Stimulated activated CD8-positive, alpha-beta memory T cell treated with anti-CD3 and anti-CD28 coated beads, Interleukin-7, amount 100 ng/mL, for 48 hours (primary cell): ENCODE measurements at regions not wholly inside any gene's neighbourhood (a gene's known extent, or its start where the extent isn't known, plus 50 kb on each side); places are given as distances from the start of the nearest gene placed in this dataset.

Experiments used
- DNase-seq, 2 donors: peaks; one replicate each; pipeline ENCODE4 v3.0.0-alpha.2; 2020; ENCODE audit warnings: low read depth in 1 of 2; ENCODE audit errors: extremely low read depth in 1 of 2

DNA sequence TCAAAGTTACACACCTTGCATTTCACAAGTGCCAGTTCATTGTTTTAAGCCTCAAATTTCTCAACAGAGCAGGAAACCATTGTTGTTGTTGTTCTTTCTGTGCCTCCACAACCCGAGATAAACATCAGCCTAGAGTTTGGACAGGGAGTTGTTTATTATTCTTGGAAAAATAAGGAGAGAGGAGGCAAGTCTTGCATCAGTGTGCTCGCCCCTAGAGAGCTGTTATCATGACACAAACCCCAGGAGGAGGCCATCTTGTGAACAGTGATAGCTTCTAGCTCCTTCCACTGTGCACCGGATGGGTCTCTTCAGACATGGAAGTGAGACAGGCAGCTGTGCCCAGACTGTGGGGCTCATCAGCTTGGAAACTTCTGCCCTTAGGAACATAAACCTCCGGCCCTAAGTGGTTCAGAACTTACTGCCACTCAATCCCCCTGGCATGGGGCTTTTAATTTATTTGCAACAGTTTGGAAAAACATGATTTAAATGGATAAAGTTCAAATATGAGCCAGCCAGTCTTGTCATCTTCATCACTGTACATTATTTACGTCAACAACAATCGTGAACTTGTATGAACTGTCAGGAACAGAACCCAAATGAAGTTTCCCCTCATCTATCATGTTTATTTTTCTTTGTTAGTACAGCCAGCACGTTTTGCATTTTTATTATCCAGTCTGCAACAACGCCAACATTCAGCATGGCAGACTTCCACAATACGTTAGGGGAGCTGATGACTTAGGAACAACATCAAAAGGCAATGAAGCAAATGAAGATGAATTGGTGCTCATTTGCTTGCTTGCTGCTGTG lies 181.7 kb upstream of the S1PR3 start:
- DNase-seq = no peak

DNA sequence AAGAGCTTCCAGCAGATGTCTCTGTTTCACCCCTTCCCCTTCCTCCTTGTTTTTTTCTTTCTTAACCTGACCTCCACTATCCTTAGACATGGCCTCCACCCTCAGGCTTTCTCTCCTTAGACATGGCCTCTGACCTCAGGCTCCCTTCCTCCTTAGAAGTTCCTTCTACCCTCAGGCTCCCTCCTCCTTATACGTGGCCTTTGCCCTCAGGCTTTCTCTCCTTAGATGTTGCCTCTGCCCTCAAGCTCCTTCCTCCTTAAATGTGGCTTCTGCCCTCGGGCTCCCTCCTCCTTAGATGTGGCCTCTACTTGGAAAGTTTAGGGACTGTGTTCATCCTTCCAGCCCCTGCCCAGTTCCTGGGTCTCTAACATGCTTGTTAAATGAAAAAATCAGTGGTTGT lies 180.4 kb upstream of the S1PR3 start:
- no peak for DNase-seq

DNA sequence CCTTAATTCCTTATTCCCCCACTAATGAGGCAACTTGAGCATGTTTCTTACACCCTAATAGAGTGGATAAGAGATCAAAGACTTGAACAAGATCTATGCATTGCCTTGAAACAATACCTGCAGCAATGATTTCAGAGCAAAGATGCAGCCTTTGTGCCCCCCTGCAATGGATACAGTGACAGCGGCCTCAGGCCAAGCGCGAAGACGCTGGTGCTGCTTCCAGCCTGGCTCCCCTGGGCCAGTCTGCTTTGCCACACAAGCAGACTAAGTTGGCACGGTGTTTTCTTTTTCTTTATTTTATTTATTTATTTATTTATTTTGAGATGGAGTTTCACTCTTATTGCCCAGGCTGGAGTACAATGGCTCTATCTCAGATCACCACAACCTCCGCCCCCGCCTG lies 179.8 kb upstream of the S1PR3 start:
- DNase-seq = no peak

DNA sequence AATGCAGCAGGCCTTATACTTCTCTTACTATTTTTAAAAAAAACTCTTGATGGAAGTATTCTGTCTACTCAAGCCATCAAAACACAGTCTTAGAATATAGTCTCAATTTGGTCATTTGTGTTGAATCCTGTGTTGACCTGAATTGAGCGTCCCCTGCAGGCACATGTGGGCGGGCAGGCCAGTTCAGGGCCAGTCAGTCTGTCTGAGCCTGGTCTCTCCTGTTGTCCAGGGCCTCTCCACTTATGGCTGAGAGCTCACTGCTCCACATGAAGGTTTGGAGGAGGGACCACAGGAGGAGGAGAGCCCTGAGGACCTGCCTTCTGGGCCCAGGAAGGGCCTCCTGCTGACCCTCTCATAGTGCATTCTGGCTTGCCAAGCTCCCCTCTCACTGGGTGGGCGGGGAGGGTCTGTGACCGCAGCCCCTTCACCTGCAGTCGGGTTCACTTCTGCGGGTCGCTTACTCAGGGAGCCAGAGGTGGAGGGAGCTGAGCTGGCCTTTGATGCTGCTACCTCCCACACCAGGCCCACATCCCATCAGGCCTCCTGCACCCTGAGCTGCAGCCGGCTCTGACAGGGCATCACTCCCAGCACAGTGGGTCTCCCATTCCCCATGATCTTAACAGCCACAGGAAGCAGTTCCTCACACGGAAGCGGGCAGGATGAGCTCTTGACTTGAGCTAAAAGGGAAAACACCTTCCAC lies 178.2 kb upstream of the S1PR3 start:
- no peak for DNase-seq

DNA sequence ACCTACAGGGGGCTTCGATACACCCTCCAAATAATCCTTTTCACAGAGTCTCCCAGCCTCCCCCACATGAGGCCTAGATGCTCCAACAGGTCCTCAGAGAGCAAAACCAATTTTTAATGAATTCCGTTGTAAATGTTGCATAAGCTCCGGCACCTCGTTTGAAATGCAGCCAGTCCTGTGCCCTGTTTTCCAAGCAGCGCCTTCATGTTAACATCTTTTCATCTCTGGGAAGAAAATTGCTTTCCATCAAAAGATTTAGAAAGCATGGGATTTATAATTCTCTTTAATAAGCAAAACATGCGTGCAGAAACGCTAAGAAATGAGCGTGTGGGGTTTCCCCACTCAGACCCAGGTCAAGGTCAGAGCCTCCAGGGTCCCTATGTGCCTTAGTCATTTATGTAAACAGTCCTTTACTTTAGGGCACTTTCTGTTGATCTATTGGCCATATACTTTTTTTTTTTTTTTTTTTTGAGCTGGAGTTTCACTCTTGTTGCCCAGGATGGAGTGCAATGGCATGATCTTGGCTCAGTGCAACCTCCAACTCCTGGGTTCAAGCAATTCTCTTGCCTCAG lies 177.5 kb upstream of the S1PR3 start:
- DNase-seq = no peak

DNA sequence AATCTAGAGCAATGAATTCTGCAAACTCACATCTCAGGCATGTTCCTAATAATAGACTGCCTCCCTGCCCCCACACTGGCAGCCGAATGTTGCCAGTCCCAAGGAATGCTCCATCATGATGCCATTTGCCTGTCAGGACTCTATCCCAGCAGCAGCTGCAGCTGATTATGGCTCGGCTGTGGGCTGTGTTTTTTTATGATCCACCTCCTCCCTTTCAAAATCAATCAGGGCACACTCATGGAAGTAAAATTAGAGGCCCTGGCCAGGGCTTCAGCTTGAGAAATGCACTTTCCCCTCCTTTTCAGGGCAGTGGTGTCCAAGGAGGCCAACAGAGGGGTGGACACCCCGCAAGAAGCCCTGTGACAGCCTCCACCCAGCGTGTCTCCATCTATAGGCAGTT lies 176.7 kb upstream of the S1PR3 start:
- no peak for DNase-seq

DNA sequence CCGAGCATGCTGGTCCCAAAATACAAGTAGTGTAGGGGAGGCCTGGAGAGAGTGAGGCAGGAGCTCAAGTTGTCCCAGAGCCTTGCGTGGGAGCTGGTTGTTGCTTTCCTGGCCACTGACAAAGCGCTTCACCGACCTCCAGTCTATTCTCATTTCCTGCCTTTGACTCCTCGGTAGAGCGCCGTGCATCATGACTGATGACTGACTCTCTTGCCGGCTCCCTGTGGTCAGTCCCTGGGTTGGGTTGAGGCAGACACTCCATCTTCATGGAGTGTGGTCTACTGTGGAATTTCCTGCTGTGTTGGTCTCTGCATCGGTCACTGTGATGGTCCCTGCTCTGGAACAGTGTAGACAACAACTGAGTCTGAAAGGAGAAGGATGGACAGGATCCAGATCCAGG lies 175.1 kb upstream of the S1PR3 start:
- DNase-seq = no peak

DNA sequence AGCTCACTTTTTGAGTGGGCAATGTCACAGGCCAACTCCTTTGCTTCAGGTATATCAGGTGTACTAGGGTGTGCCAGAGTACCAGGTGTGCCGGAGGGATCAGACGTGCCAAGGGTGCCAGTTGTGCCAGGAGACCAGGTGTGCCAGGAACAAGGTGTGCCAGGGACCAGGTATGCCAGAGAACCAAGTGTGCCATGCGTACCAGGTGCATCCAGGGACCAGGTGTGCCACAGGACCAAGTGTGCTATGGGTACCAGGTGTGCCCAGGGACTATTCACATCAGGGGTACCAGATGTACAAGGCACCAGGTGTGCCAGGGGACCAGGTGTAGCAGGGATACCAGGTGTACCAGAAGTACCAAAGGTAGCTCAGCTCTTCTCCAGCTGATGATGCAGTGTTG lies 174.7 kb upstream of the S1PR3 start:
- no peak for DNase-seq

DNA sequence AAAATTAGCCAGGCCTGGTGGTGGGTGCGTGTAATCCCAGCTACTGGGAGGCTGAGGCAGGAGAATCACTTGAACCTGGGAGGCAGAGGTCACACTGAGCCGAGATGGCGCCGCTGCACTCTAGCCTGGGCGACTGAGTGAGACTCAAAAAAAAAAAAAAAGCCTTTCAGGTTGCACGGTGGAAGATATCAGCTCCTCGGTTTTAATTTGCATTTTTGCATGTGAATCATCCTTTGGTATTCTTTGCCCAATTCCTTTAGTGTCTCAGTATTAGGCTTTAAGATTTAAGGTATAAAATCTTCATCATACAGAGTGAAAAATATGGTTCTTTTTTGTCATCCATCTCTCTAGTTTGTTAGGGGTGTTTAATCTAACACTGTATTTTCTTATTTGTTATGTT lies 173.6 kb upstream of the S1PR3 start:
- DNase-seq = no peak

DNA sequence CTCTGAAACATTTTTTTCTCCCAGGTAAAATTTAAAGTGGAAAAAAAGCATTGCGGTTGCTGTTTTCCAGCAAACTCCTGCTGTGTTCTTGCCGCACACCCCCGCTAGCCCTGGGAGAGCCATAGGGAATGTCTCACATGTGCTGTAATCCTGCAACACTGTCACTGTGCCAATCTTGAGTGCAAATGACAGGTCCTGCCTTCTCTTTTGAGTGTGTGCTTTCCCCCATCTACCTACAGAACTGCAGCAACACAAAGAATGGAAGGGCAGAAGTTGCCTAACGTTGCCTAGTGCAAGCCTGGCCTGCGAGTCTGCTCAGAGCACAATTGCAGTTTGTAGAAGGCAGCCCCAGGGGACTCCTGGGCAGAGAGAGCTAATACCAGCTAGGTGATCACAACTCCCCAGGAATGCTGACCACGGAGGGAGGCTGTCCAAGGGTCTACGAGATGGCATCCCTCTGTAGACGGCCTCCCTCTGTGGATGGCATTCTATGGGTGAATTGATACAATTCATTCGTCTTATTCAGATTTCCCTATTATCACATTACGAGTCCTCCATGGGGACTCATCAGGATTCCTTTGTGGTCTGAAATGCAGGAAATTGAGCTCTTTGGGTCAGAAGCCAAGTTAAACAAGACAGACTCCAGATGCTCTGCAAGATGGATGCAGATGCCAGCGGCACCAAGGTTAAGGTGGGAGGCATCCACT lies 172.6 kb upstream of the S1PR3 start:
- DNase-seq = no peak

DNA sequence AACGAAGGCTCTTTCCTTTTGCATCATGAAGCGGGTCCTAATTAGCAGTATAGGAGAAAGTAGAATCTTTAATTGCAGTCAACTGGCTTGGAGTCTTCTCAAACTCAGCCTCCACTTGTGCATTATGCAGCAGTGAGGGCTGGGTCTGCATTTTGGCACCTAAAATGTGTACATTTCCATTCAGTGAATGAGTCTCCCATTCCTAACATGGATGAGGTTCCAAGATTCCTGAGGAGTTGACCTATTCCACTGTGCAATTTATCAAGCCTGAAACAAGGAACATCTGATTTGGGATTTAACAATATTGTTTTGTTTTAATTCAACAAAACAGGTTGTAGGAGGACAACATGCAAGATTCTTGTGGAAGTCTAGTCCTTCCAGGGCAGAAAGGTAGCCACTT lies 171.8 kb upstream of the S1PR3 start:
- DNase-seq = no peak

DNA sequence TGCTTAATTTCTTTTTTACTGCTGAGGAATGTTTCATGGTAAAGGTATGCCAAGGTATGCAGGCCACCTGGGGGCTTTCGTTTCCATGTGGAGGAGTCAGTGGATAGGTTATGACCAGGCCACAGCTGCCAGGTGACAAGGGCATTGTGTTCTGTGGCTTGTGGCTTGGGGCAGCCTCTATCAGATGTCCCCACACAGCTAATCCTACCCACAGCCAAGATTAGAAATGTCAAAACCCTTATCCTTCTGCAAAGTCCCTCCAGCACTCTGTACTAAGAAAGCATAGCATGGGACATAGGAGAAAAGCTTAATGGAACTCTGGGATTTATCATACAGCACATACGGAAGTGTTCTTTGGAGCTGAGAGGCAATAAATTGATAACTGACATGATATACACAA lies 171.2 kb upstream of the S1PR3 start:
- DNase-seq = no peak

DNA sequence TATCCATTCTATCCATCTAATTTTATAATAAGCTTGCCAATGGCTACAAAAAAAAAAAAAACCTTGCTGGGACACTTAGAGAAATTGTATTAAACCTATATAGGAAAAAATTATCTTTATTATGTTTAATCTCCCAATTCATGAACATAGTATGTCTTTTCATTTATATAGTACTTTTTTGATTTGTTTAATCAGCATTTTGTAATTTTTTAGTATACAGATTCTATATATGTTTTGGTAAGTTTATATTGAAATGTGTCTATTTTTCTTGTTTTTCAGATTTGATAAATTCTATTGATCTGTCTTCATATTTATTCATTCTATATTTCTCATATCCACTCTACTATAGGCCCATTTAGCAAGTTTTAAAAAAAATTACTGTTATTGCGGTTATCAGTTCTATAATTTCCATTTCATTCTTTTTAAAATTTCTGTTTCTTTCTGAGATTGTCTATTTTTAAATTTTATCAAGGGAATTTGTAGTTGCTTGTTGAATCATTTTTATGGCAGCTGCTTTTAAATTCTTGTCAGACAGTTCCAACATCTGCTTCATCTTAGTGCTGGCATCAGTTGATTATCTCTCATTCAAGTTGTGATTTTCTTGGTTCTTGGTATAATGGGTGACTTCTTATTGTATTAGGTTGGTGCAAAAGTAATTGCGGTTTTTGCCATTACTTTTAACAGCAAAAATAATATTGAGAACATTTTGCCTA lies 170.1 kb upstream of the S1PR3 start:
- DNase-seq = no peak

DNA sequence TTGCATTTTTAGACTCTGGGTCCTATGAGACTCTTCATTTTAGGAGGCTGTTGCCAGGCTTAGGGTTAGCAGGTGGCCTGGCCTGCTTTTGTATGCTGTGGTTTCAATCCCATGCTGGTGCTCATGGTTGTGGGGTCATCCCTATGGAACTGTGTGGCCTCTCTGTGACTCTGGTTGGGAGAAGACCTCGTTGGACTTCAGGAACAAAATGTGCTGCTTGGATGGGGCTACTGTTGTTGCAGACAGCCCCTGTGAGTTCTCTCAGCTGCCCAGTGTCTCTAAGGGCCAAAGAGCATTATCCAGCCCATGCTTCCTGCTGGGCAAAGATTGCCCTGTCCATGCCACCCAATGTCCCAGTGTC lies 169.5 kb upstream of the S1PR3 start:
- DNase-seq = no peak

DNA sequence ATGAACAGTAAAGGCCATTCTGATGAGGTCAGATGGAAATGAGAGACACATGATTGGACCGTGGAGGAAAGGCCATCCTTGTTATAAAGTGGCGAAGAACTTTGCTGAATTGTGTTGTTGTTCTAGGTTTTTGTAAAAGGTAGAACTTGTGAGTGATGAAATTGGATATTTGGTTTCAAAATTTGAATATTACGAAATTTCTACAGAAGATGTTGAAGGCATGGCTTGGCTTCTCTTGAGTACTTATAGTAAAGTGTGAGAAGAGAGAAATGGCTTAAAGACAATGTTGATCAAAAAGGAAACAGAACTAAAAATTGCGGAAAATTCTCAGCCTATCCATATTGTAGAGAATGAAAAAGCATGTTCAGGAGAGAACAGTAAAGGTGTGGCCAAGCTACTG lies 166.6 kb upstream of the S1PR3 start:
- no peak for DNase-seq

DNA sequence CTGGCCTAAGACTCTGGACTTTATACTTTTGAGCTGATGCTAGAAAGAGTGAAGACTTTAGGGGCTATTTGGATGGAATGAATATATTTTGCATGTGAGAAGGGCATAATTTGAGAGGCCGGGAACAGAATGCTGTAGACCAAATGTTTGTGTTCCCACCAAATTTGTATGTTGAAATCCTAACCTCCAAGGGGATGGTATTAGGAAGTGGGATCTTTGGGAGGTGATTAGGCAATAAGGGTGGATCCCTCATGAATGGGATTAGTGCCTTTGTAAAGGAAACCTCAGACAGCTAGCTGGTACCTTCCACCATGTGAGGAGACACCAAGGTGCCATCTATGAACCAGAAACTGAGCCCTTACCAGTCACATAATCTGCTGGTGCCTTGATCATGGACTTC lies 165.1 kb upstream of the S1PR3 start:
- no peak for DNase-seq

DNA sequence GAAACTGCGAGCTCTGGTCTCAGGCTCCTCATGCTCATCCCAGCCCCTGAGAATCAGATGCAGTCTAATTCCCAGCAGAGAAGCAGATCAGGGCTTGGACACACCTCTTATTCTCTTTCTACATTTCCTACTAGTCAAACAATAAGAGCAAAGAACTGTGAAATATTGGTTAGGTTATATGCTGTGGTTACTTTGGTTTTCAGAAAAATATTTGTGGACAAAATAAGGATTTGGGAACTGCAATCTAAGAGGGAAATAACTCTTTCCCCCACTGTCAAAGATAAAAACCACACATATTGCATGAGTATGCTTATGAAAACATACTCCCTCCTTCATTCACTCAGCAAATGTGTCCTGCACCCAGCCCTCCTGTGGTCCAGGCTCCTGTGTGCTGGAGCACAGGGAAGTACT lies 164.5 kb upstream of the S1PR3 start:
- no peak for DNase-seq

DNA sequence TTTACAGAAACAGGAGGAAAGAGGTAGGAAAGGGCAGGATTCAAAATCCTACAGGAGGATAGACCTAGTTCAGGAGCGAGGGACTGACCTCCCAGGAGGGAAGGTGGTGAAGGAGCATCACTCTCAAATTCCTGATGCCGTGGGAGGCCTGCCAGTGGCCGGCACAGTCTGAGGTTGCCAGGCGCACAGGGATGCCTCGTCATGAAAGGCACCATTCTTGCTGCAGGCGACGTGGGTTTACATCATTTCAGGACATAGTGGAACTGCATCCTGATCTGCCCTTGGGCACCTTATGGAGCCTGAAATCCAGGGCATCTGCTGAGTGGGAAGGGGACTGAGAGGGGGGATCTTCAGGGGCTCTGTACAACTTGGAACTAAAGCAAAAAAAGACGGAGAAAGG lies 163.2 kb upstream of the S1PR3 start:
- no peak for DNase-seq

DNA sequence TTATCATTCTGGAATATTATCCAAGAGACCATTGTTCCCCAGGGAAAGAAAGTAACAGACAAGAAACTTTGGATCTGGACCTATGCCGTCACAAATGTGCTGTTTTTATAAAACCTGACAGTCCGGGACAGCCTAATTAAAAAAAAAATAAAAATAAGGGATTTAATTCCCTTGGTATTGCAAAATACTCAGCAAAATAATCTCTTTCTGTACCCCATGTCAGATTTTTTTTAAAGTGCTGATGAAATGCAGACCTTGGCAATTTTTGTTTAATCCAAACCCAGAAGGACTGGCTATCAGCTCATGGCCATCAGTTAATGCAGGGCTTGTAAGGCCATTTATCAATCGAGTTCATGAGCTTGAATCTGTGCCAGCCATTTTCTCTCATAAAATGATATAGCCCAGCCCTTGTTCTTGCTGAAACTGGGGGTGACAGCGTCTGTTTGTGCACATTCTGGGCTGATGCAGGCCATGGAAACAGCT lies 162.7 kb upstream of the S1PR3 start:
- DNase-seq = no peak

DNA sequence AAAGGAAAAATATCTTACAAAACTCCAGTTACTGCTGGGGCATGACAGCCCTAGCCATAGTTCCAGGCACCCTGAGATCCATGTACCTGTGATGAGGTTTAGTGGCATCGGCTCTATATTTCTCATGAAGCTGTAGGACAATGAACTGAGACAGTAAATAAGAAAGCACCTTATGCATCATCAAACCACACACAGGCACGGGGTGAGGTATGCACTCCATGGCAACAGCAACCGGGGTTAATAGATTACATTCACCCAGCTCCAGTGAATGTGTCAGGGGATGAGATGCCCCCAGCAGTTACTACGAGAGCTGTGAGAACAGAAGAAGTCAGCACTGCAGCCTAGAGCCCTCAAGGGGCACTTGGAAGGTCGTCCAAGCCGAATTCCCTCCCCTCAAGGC lies 162.0 kb upstream of the S1PR3 start:
- DNase-seq = peak in 1 of 2 donors; percentile 30
